GM23338 (cell line): ENCODE measurements at regions not wholly inside any gene's neighbourhood (a gene's known extent, or its start where the extent isn't known, plus 50 kb on each side); places are given as distances from the start of the nearest gene placed in this dataset.

Experiments
- ATAC-seq: fragments of 200-7000 bp; cut with Tn5 transposase; 3 replicates; pipeline ENCODE4 v1.9.1; 2020
- DNase-seq: peaks from one replicate; pipeline ENCODE4 v3.0.0-alpha.2; 2015; ENCODE audit warnings: low spot score
- H2AFZ ChIP-seq: fragments of 200-600 bp; sonication (generic); 2 replicates; pipeline ENCODE4 v1.8.0; 2016; ENCODE audit warnings: antibody characterized with exemption, mild to moderate bottlenecking, moderate library complexity
- H3F3A ChIP-seq: fragments of 200-600 bp; sonication (generic); replicated peaks from 2 replicates; pipeline ENCODE4 v1.8.0; 2017; ENCODE audit warnings: antibody characterized with exemption, mixed run types, low read depth
- H3K27ac ChIP-seq: fragments of 200-600 bp; sonication (generic); 2 replicates; pipeline ENCODE4 v1.6.1; 2016; ENCODE audit warnings: low read depth
- H3K27me3 ChIP-seq: fragments of 200-600 bp; sonication (generic); 2 replicates; pipeline ENCODE4 v1.8.0; 2016; ENCODE audit warnings: mild to moderate bottlenecking, mixed run types, moderate library complexity; ENCODE audit not compliant: insufficient read depth
- H3K36me3 ChIP-seq: fragments of 200-600 bp; sonication (generic); 2 replicates; pipeline ENCODE4 v1.8.0; 2016; ENCODE audit warnings: mild to moderate bottlenecking; ENCODE audit not compliant: insufficient read depth
- H3K4me1 ChIP-seq: fragments of 200-600 bp; sonication (generic); 2 replicates; pipeline ENCODE4 v1.8.0; 2016; ENCODE audit warnings: mild to moderate bottlenecking, moderate library complexity; ENCODE audit not compliant: insufficient read depth
- H3K4me2 ChIP-seq: fragments of 200-600 bp; sonication (generic); 2 replicates; pipeline ENCODE4 v1.7.1; 2017; ENCODE audit warnings: mixed run types
- H3K4me3 ChIP-seq: fragments of 200-600 bp; sonication (generic); 2 replicates; pipeline ENCODE4 v1.6.1; 2016; ENCODE audit warnings: mixed run types
- H3K79me2 ChIP-seq: fragments of 200-600 bp; sonication (generic); replicated peaks from 2 replicates; pipeline ENCODE4 v1.8.0; 2017; ENCODE audit warnings: mild to moderate bottlenecking; ENCODE audit not compliant: insufficient read depth
- H3K9me2 ChIP-seq: fragments of 200-600 bp; sonication (generic); 2 replicates; pipeline ENCODE4 v1.8.0; 2017; ENCODE audit not compliant: insufficient read depth
- H4K20me1 ChIP-seq: fragments of 200-600 bp; sonication (generic); replicated peaks from 2 replicates; pipeline ENCODE4 v1.8.0; 2017; ENCODE audit warnings: mild to moderate bottlenecking; ENCODE audit not compliant: insufficient read depth
- H3K27ac Mint-ChIP-seq: 2 replicates; pipeline ENCODE4 v1.8.0; 2020; ENCODE audit warnings: inconsistent platforms, mild to moderate bottlenecking, moderate library complexity, mixed read lengths
- H3K27me3 Mint-ChIP-seq: 3 replicates; pipeline ENCODE4 v1.8.0; 2022; ENCODE audit warnings: low read depth, mild to moderate bottlenecking, moderate library complexity, mixed read lengths, inconsistent platforms; ENCODE audit not compliant: insufficient read depth, poor library complexity
- H3K36me3 Mint-ChIP-seq: 3 replicates; pipeline ENCODE4 v1.8.0; 2021; ENCODE audit warnings: low read depth, mild to moderate bottlenecking, inconsistent platforms, moderate library complexity, mixed read lengths
- H3K4me1 Mint-ChIP-seq: 3 replicates; pipeline ENCODE4 v1.8.0; 2020; ENCODE audit warnings: mild to moderate bottlenecking, inconsistent platforms, mixed read lengths
- H3K4me3 Mint-ChIP-seq: 3 replicates; pipeline ENCODE4 v1.8.0; 2021; ENCODE audit warnings: moderate library complexity, mild to moderate bottlenecking, inconsistent platforms, mixed read lengths
- H3K9me3 Mint-ChIP-seq: 3 replicates; pipeline ENCODE4 v1.8.0; 2020; ENCODE audit warnings: moderate library complexity, mild to moderate bottlenecking, inconsistent platforms, mixed read lengths
- EZH2phosphoT487 ChIP-seq: fragments of 200-600 bp; sonication (generic); IDR thresholded peaks from one replicate; pipeline ENCODE4 v1.8.1; 2018; ENCODE audit warnings: antibody characterized with exemption; ENCODE audit not compliant: unreplicated experiment
- JUNB ChIP-seq: IDR thresholded peaks from one replicate; pipeline ENCODE4 v1.6.1; 2016; ENCODE audit warnings: antibody characterized with exemption; ENCODE audit not compliant: unreplicated experiment
- POLR2AphosphoS5 ChIP-seq: IDR thresholded peaks from 2 replicates; pipeline ENCODE4 v1.6.1; 2016; ENCODE audit warnings: antibody characterized with exemption, low read depth
- ZNF114 ChIP-seq: fragments of 250-450 bp; sonication (Bioruptor Pico); IDR thresholded peaks from 2 replicates; pipeline ENCODE4 v1.5.0; 2020; ENCODE audit warnings: mild to moderate bottlenecking, moderate library complexity
- ZNF331 ChIP-seq: fragments of 250-450 bp; sonication (Bioruptor Pico); IDR thresholded peaks from 2 replicates; pipeline ENCODE4 v1.5.0; 2020; ENCODE audit warnings: low read depth, mild to moderate bottlenecking, moderate library complexity
- ZNF462 ChIP-seq: fragments of 250-450 bp; sonication (Bioruptor Pico); IDR thresholded peaks from 2 replicates; pipeline ENCODE4 v1.5.0; 2020; ENCODE audit warnings: mild to moderate bottlenecking, moderate library complexity
- TF ChIP-seq, protein P1 (sequence below), 2 experiments: fragments of 200-600 bp in 1 of 2; sonication (generic) in 1 of 2; conservative IDR thresholded peaks; 2 replicates each; pipeline versions ENCODE4 v1.5.1 to v1.6.1; 2016 to 2017; ENCODE audit warnings: antibody characterized with exemption in 2 of 2, low read depth in 2 of 2, mild to moderate bottlenecking in 2 of 2, moderate library complexity in 1 of 2
- TF ChIP-seq, protein P2 (sequence below): IDR thresholded peaks from 2 replicates; pipeline ENCODE4 v1.6.1; 2016; ENCODE audit warnings: antibody characterized with exemption

GRCh38 chr1:185401019-185401418, 84.0 kb upstream of the IVNS1ABP start:
- Histone ChIP-seq H2AFZ (no peak overlapping the region), H3K4me3 (no peak overlapping the region), H3F3A (no peaks in the 10 kb centered on the region), H3K36me3 (no peaks in the 10 kb centered on the region), H4K20me1 (no peaks in the 10 kb centered on the region), H3K9me2 (no peaks in the 10 kb centered on the region), H3K4me2 (no peak overlapping the region), H3K27me3 (no peaks in the 10 kb centered on the region), H3K79me2 (no peaks in the 10 kb centered on the region), H3K4me1 (peaks cover 11% of the 10 kb centered on the region), H3K27ac (no peak overlapping the region)
- peak; percentile 91 for DNase-seq
- H3K27ac Mint-ChIP-seq: peak overlapping the region; percentile 91
- H3K27me3 Mint-ChIP-seq: peaks cover 7% of the 10 kb centered on the region
- ATAC-seq: peak; percentile 97
- peaks cover 26% of the 10 kb centered on the region for H3K4me1 Mint-ChIP-seq
- no peak overlapping the region for H3K4me3 Mint-ChIP-seq
- TF ChIP-seq ZNF462: peak; percentile 50; the same call in 1 of the 2 replicates
- TF ChIP-seq, protein P1, sequence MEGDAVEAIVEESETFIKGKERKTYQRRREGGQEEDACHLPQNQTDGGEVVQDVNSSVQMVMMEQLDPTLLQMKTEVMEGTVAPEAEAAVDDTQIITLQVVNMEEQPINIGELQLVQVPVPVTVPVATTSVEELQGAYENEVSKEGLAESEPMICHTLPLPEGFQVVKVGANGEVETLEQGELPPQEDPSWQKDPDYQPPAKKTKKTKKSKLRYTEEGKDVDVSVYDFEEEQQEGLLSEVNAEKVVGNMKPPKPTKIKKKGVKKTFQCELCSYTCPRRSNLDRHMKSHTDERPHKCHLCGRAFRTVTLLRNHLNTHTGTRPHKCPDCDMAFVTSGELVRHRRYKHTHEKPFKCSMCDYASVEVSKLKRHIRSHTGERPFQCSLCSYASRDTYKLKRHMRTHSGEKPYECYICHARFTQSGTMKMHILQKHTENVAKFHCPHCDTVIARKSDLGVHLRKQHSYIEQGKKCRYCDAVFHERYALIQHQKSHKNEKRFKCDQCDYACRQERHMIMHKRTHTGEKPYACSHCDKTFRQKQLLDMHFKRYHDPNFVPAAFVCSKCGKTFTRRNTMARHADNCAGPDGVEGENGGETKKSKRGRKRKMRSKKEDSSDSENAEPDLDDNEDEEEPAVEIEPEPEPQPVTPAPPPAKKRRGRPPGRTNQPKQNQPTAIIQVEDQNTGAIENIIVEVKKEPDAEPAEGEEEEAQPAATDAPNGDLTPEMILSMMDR (conservative IDR thresholded peaks at IDR 0.05; ENCODE audit: low read depth in 2 of 2): no peak
- TF ChIP-seq EZH2phosphoT487: no peak
- no peak for TF ChIP-seq ZNF331 (CRISPR knock-in tag)
- no peaks in the 10 kb centered on the region for H3K9me3 Mint-ChIP-seq
- no peaks in the 10 kb centered on the region for H3K36me3 Mint-ChIP-seq

DNA sequence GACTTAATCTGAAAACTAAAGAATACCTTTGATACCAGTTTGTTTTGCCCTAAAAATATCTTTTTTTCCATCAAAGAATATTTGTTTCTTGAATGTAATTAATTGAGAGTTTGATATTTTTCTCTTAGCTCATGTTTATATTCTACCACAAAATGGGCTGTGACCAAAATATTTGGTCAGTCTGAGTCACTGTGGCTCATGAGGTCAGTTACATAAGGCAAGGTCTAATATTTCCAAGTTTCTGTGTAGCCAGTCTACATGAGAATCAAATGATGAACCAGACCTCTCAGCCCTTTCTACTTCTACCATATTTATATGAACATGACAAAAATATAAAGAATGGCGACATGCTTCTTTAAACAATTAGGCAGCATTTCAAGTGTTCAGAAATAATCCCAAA, 83.0 kb upstream of the IVNS1ABP start:
- H2AFZ ChIP-seq: no peak overlapping the region
- H3K27ac ChIP-seq: no peak overlapping the region
- no peaks in the 10 kb centered on the region for H3K9me3 Mint-ChIP-seq
- H3K36me3 Mint-ChIP-seq: no peaks in the 10 kb centered on the region
- H3K4me3 Mint-ChIP-seq: no peak overlapping the region
- DNase-seq: no peak
- peaks cover 26% of the 10 kb centered on the region for H3K4me1 Mint-ChIP-seq
- H3K27me3 Mint-ChIP-seq: peaks cover 7% of the 10 kb centered on the region
- H3K4me3 ChIP-seq: no peak overlapping the region
- ATAC-seq: no peak
- H3K9me2 ChIP-seq: no peaks in the 10 kb centered on the region
- H3K79me2 ChIP-seq: no peaks in the 10 kb centered on the region
- H3K4me1 ChIP-seq: peaks cover 11% of the 10 kb centered on the region
- TF ChIP-seq ZNF114 (no peak), POLR2AphosphoS5 (no peak), JUNB (no peak), EZH2phosphoT487 (no peak)
- TF ChIP-seq, protein P2, sequence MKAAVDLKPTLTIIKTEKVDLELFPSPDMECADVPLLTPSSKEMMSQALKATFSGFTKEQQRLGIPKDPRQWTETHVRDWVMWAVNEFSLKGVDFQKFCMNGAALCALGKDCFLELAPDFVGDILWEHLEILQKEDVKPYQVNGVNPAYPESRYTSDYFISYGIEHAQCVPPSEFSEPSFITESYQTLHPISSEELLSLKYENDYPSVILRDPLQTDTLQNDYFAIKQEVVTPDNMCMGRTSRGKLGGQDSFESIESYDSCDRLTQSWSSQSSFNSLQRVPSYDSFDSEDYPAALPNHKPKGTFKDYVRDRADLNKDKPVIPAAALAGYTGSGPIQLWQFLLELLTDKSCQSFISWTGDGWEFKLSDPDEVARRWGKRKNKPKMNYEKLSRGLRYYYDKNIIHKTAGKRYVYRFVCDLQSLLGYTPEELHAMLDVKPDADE: no peak
- no peaks in the 10 kb centered on the region for H3F3A ChIP-seq
- no peaks in the 10 kb centered on the region for H3K36me3 ChIP-seq
- H4K20me1 ChIP-seq: no peaks in the 10 kb centered on the region
- H3K27ac Mint-ChIP-seq: no peak overlapping the region
- no peak overlapping the region for H3K4me2 ChIP-seq
- H3K27me3 ChIP-seq: no peaks in the 10 kb centered on the region
